Activated T-cell treated with anti-CD3 and anti-CD28 coated beads for 4 hours (primary cell): ENCODE measurements at regions not wholly inside any gene's neighbourhood (a gene's known extent, or its start where the extent isn't known, plus 50 kb on each side); places are given as distances from the start of the nearest gene placed in this dataset.

Experiments used
- DNase-seq: peaks from one replicate; pipeline ENCODE4 v3.0.0-alpha.2; 2020

GRCh38 chr5:159713254-159713653 lies 203.0 kb upstream of the ADRA1B start:
- DNase-seq, result no peak

DNA sequence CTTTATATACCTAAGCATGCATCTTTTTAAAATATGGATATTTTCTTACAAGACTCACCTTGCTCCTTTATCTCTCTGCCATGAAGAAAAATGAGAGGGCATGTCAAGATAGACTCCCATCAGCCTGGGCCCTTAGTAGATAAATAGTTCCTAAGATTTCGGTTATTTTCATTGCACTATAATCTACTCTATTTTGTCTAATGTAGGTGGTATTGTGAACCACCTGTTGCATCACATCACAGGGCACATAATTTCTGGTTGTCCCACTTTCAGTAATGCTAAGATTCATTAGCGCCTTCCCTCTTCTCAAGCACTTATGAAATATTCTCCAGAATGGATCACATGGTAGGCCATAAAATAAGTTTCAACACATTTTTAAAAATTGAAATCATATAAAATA lies 202.5 kb upstream of the ADRA1B start:
- no peak for DNase-seq

GRCh38 chr5:159725475-159725874 lies 190.8 kb upstream of the ADRA1B start:
- no peak for DNase-seq

GRCh38 chr5:159727167-159727566 lies 189.1 kb upstream of the ADRA1B start:
- no peak for DNase-seq

- DNase-seq, result no peak
Observed at GRCh38 chr5:159730285-159730684, 186.0 kb upstream of the ADRA1B start.

DNA sequence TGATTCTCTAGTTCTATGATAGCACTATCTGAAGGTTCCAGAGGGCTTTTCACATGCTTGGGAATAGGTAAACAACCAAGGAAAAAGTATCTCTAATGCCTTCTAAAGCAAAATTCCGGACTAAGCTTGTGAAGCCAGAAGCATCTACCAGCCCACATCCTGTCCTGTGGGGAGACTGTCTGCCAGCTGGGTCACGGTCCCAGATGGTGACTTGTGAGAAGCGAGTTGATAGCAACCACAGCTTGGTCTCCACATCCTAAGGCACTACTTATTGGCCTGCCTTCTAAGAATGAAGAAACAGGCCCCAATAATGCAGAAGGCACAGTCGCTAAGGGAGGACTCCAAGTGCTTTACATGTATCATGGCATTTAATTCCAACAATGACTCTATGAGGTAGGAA lies 184.1 kb upstream of the ADRA1B start:
- DNase-seq, result no peak

DNA sequence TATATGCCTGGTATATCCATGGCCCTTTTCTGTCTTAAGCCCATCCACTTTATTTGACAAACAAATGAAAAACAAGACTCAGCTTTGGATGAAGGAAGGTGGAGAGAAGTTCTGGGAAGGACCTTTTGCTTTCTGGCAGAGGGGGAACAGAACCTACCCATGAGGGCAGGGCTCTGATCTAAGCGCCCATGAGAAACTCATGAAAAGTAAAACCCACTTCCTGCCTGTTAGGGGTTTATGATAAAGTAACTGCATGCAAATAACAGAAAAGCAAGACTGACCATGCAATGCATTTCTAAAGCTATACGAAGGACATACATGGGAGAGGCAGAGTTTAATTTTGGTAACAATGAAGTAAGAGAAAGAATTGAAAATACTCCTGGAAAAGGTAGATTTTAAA lies 181.9 kb upstream of the ADRA1B start:
- no peak for DNase-seq

DNA sequence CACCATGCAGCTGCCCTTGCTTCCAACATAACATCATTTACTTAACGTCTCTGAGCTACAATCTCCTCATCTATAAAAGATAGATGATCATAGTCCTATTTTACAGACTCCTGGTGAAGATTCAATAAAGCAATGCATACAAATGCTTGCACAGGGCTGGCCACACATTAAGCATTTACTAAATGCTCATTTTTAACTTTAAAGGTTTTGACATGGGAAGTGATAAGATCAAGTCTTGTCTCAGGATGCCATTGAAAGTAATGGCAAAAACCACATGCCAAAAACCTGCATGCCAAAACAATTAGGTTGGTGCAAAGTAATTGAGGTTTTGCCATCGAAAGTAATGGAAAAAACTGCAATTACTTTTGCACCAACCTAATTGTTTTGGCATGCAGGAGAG lies 181.2 kb upstream of the ADRA1B start:
- DNase-seq, result no peak

DNA sequence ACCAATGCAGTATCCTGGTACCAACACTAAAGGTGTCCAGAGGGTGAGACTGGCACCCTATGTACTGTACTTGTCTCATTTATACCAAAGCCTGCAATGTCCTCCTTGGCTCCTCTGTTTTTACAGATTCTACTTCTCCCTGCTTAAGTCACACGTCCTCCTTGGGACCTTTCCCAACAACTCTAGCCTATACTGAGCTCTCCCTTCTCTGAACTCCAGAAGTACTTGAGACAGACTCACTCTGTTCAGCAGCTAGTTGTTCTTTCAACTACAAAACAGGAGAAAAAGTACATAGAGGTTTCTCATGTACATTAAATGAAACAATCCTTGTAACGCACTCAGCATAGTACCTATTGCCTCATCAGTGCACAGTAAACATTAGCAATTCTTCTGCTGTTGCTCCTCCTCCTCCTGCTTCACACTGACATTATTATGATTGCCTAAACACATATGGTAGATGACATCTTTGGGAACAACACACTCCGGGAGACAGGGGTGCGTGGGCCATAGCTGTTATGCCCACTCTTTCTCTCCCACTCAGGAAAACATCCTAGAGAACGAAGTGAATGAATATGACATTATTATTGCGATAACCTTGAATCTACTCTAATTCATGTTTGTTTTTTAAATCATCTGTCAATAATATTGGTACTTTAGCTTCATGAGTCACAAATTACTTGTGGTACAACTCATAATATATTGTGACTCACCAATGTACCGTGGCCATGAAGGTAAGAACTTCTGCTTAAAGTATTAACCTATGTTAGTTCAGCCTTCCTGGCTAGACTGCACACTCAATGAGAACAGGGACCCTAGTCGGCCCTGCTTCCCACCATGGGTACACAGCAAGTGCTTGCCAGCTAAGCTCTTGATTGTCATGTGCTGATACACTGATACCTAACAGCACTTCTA lies 180.3 kb upstream of the ADRA1B start:
- DNase-seq, result no peak

DNA sequence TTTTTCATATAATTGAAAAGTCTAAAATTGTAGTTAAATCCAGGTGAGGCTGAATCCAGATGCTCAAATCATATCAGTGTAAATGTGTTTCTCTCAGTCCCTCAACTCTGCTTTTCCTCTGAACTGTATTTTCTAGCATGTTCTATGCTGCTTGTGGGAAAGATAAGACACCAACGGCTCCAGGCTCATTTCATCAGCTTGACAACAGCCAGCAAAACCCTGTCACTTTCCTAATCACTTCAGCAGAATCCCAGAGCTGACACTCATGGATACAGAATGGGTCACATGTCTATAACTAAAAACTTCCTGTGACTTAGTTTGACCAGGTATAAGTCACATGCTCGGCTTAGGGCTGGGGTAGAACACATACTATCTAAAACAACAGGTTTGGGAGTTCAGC lies 179.4 kb upstream of the ADRA1B start:
- no peak for DNase-seq

GRCh38 chr5:159737263-159737662 lies 179.0 kb upstream of the ADRA1B start:
- no peak for DNase-seq

DNA sequence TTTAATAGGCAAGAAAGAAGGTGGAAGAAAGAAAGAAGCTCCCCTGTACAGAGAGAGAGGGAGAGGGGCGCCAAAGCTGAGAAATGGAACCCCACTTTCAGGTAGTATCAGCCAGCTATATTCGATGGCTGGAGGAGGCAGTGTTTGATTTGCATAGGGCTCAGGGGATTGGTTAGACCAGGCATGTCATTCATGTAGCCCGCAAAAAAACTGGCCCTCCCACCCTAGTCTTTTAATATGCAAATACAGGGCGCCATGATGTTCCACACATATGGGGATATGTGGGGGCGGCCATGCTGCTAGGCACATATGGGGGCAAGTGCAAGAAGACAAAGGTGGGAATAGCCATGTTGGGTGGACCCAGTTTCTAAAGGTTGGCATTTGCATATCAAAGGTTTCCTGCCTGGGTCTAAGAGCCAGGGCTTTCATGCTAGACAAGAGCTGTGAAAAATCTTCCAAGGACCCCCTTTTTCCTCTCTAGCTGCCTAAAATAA lies 174.4 kb upstream of the ADRA1B start:
- DNase-seq, result no peak

- no peak for DNase-seq
Observed at GRCh38 chr5:159743234-159743633, 173.0 kb upstream of the ADRA1B start.

GRCh38 chr5:159746707-159747106 lies 169.6 kb upstream of the ADRA1B start:
- no peak for DNase-seq

- DNase-seq, result no peak
Observed at GRCh38 chr5:159749146-159749545, 167.1 kb upstream of the ADRA1B start.

- no peak for DNase-seq
Observed at GRCh38 chr5:159750226-159750625, 166.1 kb upstream of the ADRA1B start.

DNA sequence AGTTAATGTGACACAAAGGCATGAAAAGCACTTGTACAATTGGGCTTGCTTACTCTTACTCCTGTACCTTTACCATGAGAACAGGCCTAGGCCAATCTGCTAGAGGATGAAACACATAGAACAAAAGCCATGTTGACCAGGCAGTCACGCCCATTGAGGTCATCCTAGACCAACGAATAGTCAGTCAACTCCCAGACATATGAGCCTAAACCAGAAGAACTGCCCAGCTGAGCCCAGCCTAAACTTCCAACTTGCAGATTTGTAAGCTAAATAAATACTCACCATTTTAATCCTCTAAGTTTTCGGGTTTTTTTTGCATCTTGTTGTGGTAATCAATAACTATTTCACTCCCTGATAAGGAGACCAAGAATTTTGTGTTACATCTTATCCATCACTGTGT lies 164.8 kb upstream of the ADRA1B start:
- DNase-seq, result no peak

DNA sequence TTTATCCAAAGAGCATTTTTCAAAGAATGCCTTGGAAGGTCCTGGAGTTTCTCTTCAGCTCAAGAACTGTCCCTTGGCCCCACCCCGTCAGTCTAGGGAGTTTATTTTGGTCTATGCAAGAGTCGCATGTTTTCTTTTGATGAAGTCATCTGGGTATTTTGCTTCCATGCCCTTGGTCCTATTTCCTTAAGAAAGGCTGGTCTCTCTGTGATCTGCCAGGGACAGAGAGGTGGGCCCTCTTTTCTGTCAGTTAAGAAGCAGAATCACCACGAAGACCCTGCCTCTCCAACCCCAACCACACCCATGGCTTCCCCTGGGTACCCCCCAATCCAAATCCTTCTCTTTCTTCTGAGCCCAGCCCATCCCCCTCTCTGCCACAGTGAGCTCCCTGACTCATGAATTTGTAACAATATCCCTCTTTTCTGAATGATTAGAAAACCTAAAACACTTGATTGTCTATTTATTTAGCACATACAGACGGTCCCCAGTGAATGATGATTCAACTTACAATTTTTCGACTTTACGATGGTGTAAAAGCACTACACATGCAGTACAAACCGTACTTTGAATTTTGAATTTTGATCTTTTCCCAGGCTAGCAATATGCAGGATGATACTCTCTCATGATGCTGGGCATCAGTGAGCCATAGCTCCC lies 163.5 kb upstream of the ADRA1B start:
- no peak for DNase-seq

- no peak for DNase-seq
Observed at GRCh38 chr5:159758189-159758588, 158.1 kb upstream of the ADRA1B start.

GRCh38 chr5:159759791-159760290 lies 156.4 kb upstream of the ADRA1B start:
- DNase-seq, result no peak

DNA sequence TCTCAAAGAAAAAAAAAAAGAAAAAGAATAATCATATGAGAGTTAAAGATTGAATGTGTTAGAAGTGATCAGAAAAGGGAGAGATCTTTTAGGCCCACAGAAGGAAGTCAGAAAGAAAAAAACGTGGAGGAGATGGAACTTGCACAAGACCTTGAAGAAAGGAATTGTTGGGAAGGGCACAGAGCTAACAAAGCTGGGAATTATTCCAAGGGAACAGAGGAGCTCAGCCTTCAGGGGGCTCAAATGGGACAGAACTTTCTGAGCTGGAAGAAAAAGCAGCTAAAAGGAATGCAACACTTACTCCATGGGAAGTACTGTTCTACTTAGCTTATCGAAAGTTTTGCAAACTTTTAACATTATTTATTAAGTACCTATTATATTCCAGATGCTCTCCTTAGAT lies 153.4 kb upstream of the ADRA1B start:
- DNase-seq, result no peak

DNA sequence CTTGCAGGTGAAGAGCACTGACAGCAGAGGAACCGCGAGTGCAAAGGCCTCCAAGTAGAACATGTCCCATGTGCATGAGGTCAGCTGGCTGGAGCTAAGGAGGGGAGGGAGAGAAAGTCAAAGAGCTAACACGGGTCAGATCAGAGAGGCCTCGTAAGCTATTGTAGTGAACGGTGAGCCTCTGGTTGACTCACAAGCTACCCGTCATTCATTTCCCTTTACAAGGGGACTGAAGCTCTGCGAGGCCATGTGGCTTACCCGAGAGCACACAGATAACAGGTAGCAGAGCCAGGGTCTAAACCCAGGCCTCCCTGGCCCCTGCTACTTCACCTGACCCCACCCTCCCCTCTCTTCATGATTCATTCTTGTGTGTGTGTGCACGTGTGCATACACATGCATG lies 152.7 kb upstream of the ADRA1B start:
- DNase-seq, result no peak

DNA sequence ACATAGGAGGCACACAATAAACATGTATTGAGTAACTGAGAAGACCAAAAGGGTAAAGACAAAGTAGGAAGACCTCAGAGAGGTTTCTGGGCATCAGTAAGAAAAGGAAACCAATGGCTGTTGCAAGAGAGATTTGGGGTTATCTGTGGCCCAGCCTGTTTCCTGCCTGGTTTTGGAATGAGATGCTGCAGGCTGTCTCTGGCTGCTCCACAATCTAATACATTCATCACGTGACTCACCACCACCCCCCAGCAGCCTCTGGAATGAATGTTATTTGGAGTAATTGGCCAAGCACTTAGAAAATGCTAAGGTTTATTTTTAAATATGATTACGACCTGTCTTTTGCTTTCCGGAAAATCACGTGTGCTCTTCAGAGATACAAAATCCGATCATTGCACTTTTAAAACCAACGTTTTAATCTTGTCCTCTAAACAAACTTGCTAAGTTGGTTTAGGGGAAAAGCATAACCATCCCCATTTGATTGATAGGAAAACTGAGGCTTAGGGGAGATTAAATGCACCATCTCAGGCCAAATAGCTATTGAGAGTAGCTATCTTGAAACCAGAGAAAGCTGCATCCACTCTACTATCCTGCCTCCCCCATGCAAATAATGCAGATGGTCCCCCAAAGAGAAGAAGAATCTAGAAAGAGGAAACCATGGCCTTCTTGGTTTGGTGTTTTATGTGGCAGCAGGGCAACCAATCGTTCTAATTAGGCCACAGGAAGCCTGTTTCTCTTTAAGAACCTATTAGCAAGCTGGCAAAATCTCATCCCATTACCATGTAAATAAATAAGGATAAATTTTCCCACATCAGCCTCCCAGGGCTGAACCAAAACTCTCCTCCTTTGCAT lies 151.8 kb upstream of the ADRA1B start:
- no peak for DNase-seq
